OCI-LY7 (cell line): ENCODE measurements at regions not wholly inside any gene's neighbourhood (a gene's known extent, or its start where the extent isn't known, plus 50 kb on each side); places are given as distances from the start of the nearest gene placed in this dataset.

Experiments used
- BruUV-seq: library from RNA; stranded (reverse); fragments of 400-500 nt; replicated peaks from 2 replicates; lab custom pipeline; 2021; lab: Mats Ljungman, UMichigan
- CTCF ChIA-PET: fragments of 300-600 bp; sonication (Branson Sonifier 250); formaldehyde crosslinking; loops from one replicate; lab custom pipeline; 2022; ENCODE audit warnings: antibody characterized with exemption; ENCODE audit not compliant: unreplicated experiment; lab: Charles Lee
- POLR2A ChIA-PET: fragments of 300-600 bp; sonication (Branson Sonifier 250); formaldehyde crosslinking; loops from one replicate; lab custom pipeline; 2022; ENCODE audit warnings: antibody characterized with exemption; lab: Charles Lee
- DNase-seq: peaks from one replicate; pipeline ENCODE4 v3.0.0-alpha.2; 2015; ENCODE audit warnings: low spot score
- H2AFZ ChIP-seq: fragments of 200-600 bp; sonication (generic), shearing (Covaris generic); 2 replicates; pipeline ENCODE4 v1.6.1; 2014; ENCODE audit warnings: mild to moderate bottlenecking, antibody characterized with exemption, low read length, moderate library complexity
- H3K27ac ChIP-seq: fragments of 200-600 bp; sonication (generic); 2 replicates; pipeline ENCODE4 v1.5.1; 2014; ENCODE audit warnings: mixed run types, low read depth, mild to moderate bottlenecking, moderate library complexity, low read length, inconsistent platforms; ENCODE audit not compliant: poor library complexity, severe bottlenecking
- H3K36me3 ChIP-seq: fragments of 200-600 bp; sonication (generic); 2 replicates; pipeline ENCODE4 v1.6.1; 2014; ENCODE audit warnings: mild to moderate bottlenecking, antibody characterized with exemption, low read length, moderate library complexity, mixed read lengths; ENCODE audit not compliant: insufficient read depth
- H3K4me1 ChIP-seq: fragments of 200-600 bp; sonication (generic); 2 replicates; pipeline ENCODE4 v1.5.1; 2014; ENCODE audit warnings: mild to moderate bottlenecking, low read length; ENCODE audit not compliant: insufficient read depth, poor library complexity, severe bottlenecking
- H3K4me2 ChIP-seq: fragments of 200-600 bp; sonication (generic); 2 replicates; pipeline ENCODE4 v1.6.1; 2014; ENCODE audit warnings: mild to moderate bottlenecking, low read length
- H3K4me3 ChIP-seq: fragments of 200-600 bp; sonication (generic); 2 replicates; pipeline ENCODE4 v1.5.1; 2014; ENCODE audit warnings: mild to moderate bottlenecking, low read depth, low read length; ENCODE audit not compliant: poor library complexity, severe bottlenecking
- H3K79me2 ChIP-seq: fragments of 200-600 bp; sonication (generic); 2 replicates; pipeline ENCODE4 v1.6.1; 2016; ENCODE audit warnings: low read depth, mild to moderate bottlenecking, low read length, moderate library complexity, mixed read lengths; ENCODE audit not compliant: insufficient read depth
- H3K9me2 ChIP-seq: fragments of 200-600 bp; sonication (generic); 2 replicates; pipeline ENCODE4 v1.6.1; 2016; ENCODE audit warnings: mild to moderate bottlenecking, low read length, mixed read lengths; ENCODE audit not compliant: insufficient read depth
- H3K9me3 ChIP-seq: fragments of 200-600 bp; sonication (generic); 2 replicates; pipeline ENCODE4 v1.6.1; 2014; ENCODE audit warnings: mild to moderate bottlenecking, mixed run types, low read length, mixed read lengths
- H4K20me1 ChIP-seq: fragments of 200-600 bp; sonication (generic); 2 replicates; pipeline ENCODE4 v1.6.1; 2014; ENCODE audit warnings: mild to moderate bottlenecking, antibody characterized with exemption, low read length, moderate library complexity, mixed read lengths; ENCODE audit not compliant: insufficient read depth
- EZH2phosphoT487 ChIP-seq: fragments of 200-600 bp; sonication (generic); IDR thresholded peaks from 2 replicates; pipeline ENCODE4 v1.6.1; 2018; ENCODE audit warnings: low read depth, borderline replicate concordance, mild to moderate bottlenecking, mixed run types, antibody characterized with exemption, low read length, moderate library complexity, mixed read lengths
- intact Hi-C: fragments of 100-400 bp; cut with micrococcal nuclease; formaldehyde crosslinking; loops from one replicate; pipeline ENCODE4 v1.10.0; 2022; ENCODE audit not compliant: unreplicated experiment
- TF ChIP-seq, protein P1 (sequence below): fragments of 200-600 bp; sonication (generic); conservative IDR thresholded peaks from 2 replicates; pipeline ENCODE4 v1.5.1; 2014; ENCODE audit warnings: mild to moderate bottlenecking, antibody characterized with exemption, low read length, moderate library complexity, mixed read lengths

DNA sequence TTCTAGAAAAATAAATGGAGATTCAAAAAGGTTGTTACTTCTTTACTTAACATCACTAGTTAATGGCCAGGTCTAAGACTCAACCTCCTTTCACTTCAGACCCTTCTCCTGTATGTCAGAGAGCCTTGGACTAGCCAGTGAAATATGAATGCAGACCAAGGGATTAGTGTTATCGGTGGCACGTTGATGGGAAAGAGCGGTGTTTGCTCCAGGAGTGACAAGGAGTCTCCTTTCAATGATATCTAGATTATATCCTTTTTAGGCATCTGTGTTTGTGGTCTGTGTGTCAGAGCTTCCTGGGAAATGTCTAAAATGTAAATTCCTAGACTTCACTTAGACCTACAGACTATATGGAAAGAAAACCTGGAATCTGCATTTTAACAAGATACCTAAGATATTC is 658.0 kb upstream of the KCNMB2 start:
- H3K27ac ChIP-seq, result no peak overlapping the region
- no peaks in the 10 kb centered on the region for H3K9me2 ChIP-seq
- H2AFZ ChIP-seq, result no peak overlapping the region
- no peak overlapping the region for H3K4me3 ChIP-seq
- no peaks in the 10 kb centered on the region for H3K9me3 ChIP-seq
- ChIA-PET POLR2A (no interaction called here), CTCF (no interaction called here)
- no TSS peak for BruUV-seq
- no peaks in the 10 kb centered on the region for H4K20me1 ChIP-seq
- DNase-seq, result no peak
- no peak for TF ChIP-seq EZH2phosphoT487
- TF ChIP-seq, protein P1, sequence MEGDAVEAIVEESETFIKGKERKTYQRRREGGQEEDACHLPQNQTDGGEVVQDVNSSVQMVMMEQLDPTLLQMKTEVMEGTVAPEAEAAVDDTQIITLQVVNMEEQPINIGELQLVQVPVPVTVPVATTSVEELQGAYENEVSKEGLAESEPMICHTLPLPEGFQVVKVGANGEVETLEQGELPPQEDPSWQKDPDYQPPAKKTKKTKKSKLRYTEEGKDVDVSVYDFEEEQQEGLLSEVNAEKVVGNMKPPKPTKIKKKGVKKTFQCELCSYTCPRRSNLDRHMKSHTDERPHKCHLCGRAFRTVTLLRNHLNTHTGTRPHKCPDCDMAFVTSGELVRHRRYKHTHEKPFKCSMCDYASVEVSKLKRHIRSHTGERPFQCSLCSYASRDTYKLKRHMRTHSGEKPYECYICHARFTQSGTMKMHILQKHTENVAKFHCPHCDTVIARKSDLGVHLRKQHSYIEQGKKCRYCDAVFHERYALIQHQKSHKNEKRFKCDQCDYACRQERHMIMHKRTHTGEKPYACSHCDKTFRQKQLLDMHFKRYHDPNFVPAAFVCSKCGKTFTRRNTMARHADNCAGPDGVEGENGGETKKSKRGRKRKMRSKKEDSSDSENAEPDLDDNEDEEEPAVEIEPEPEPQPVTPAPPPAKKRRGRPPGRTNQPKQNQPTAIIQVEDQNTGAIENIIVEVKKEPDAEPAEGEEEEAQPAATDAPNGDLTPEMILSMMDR, result no peak
- H3K4me1 ChIP-seq, result no peaks in the 10 kb centered on the region
- no peak overlapping the region for H3K4me2 ChIP-seq
- intact Hi-C loops, result no loop called here
- H3K36me3 ChIP-seq, result no peaks in the 10 kb centered on the region
- H3K79me2 ChIP-seq, result no peaks in the 10 kb centered on the region

DNA sequence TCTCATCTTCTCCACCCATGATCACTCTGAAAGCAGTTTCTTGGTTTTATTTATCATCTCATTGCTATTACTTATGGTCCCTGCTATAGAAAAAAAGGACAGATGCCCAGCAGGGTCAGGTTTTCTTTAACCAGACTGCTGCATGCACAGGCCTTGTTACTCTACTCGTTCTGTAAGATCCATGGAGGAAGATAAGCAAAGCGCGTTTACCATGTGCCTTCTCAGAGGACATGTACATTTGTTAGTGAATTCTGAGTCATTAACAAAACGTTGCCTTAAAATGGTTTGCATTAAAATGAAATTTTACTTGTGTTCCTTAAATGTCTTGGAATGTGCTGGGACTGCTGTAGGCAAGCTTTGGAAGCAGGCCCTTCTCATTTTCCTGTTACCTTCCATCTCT is 657.3 kb upstream of the KCNMB2 start:
- BruUV-seq, result no TSS peak
- Histone ChIP-seq H3K36me3 (no peaks in the 10 kb centered on the region), H3K4me3 (no peak overlapping the region), H2AFZ (no peak overlapping the region), H3K27ac (no peak overlapping the region), H3K79me2 (no peaks in the 10 kb centered on the region), H3K9me2 (no peaks in the 10 kb centered on the region), H4K20me1 (no peaks in the 10 kb centered on the region), H3K4me2 (no peak overlapping the region), H3K9me3 (no peaks in the 10 kb centered on the region), H3K4me1 (no peaks in the 10 kb centered on the region)
- TF ChIP-seq EZH2phosphoT487, result no peak
- TF ChIP-seq, protein P1, result no peak
- ChIA-PET CTCF (no interaction called here), POLR2A (no interaction called here)
- intact Hi-C loops, result no loop called here
- no peak for DNase-seq

DNA sequence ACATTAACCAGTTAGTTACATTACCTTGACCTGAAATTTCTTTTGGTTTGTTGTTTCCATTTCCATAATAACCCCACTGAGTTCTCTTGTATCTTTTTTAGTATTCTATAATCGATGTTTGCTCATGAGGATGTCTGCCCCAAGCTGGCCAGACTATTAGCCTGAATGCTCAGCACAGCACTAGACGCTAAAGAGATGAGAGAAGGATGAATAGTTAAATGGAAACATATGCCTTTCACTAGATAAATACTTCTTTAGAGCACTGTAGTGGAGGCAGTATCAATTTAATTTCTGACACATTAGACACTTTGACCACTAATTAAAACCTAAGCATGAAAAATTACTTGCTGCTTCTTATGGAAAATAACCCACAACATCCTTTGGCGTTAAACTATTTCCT is 654.9 kb upstream of the KCNMB2 start:
- Histone ChIP-seq H3K4me1 (no peaks in the 10 kb centered on the region), H3K9me3 (no peaks in the 10 kb centered on the region), H3K79me2 (no peaks in the 10 kb centered on the region), H2AFZ (no peak overlapping the region), H3K4me2 (no peak overlapping the region), H3K4me3 (no peak overlapping the region), H3K36me3 (no peaks in the 10 kb centered on the region), H4K20me1 (no peaks in the 10 kb centered on the region), H3K9me2 (no peaks in the 10 kb centered on the region), H3K27ac (no peak overlapping the region)
- CTCF ChIA-PET, result no interaction called here
- no TSS peak for BruUV-seq
- no peak for TF ChIP-seq EZH2phosphoT487
- TF ChIP-seq, protein P1, result no peak
- no peak for DNase-seq
- intact Hi-C loops, result no loop called here
- POLR2A ChIA-PET, result no interaction called here
